Endodermal cell (in vitro differentiated cells): ENCODE measurements at regions not wholly inside any gene's neighbourhood (a gene's known extent, or its start where the extent isn't known, plus 50 kb on each side); places are given as distances from the start of the nearest gene placed in this dataset.
"Not testable (repeated sequence)": the region's sequence is repeated elsewhere in the genome, so short reads cannot be mapped to it uniquely, and the experiment has no call there.

Experiments used
- DNase-seq: peaks from one replicate; pipeline ENCODE4 v3.0.0-alpha.2; 2017
- H3K27ac ChIP-seq: 2 replicates; pipeline ENCODE4 v1.5.1; 2013; ENCODE audit warnings: mild to moderate bottlenecking, low read depth, low read length, moderate library complexity
- H3K27me3 ChIP-seq: 2 replicates; pipeline ENCODE4 v1.6.1; 2013; ENCODE audit warnings: mild to moderate bottlenecking, low read length, moderate library complexity; ENCODE audit not compliant: insufficient read depth, control insufficient read depth, poor library complexity, severe bottlenecking
- H3K36me3 ChIP-seq: 2 replicates; pipeline ENCODE4 v1.7.0; 2013; ENCODE audit warnings: mild to moderate bottlenecking, low read length, moderate library complexity; ENCODE audit not compliant: control insufficient read depth, insufficient read depth
- H3K4me1 ChIP-seq: one replicate; pipeline ENCODE4 v1.7.0; 2013; ENCODE audit warnings: low read length; ENCODE audit not compliant: control insufficient read depth, insufficient read depth
- H3K4me3 ChIP-seq: 2 replicates; pipeline ENCODE4 v1.5.1; 2013; ENCODE audit warnings: mild to moderate bottlenecking, low read length, moderate library complexity
- H3K9ac ChIP-seq: 2 replicates; pipeline ENCODE4 v1.6.1; 2013; ENCODE audit warnings: mild to moderate bottlenecking, low read length, moderate library complexity; ENCODE audit not compliant: poor library complexity, severe bottlenecking; ENCODE audit errors: extremely low read depth
- H3K9me3 ChIP-seq: 2 replicates; pipeline ENCODE4 v1.6.1; 2013; ENCODE audit warnings: mild to moderate bottlenecking, low read length, moderate library complexity; ENCODE audit not compliant: control insufficient read depth
- H3K27ac Mint-ChIP-seq: 2 replicates; pipeline ENCODE4 v1.8.0; 2020; ENCODE audit warnings: mixed read lengths
- H3K27me3 Mint-ChIP-seq: 2 replicates; pipeline ENCODE4 v1.8.0; 2021; ENCODE audit warnings: mild to moderate bottlenecking, mixed read lengths; ENCODE audit not compliant: insufficient read depth
- H3K36me3 Mint-ChIP-seq: 2 replicates; pipeline ENCODE4 v1.8.0; 2020; ENCODE audit warnings: low read depth, mixed read lengths
- H3K4me1 Mint-ChIP-seq: 2 replicates; pipeline ENCODE4 v1.8.0; 2020; ENCODE audit warnings: mixed read lengths
- H3K4me3 Mint-ChIP-seq: 2 replicates; pipeline ENCODE4 v1.8.0; 2020; ENCODE audit warnings: mild to moderate bottlenecking, moderate library complexity, mixed read lengths
- H3K9me3 Mint-ChIP-seq: 2 replicates; pipeline ENCODE4 v1.8.0; 2020; ENCODE audit warnings: mild to moderate bottlenecking, mixed read lengths
- WGBS, 2 experiments: methylation state at CpG; one replicate each; pipeline versions ENCODE4 v1.1.5 to v1.1.7; 2013; ENCODE audit warnings: missing lambda C conversion rate in 2 of 2, mixed read lengths in 1 of 2; ENCODE audit not compliant: insufficient coverage in 1 of 2, insufficient read length in 1 of 2; 5-methylcytosine and 5-hydroxymethylcytosine counted together
- TF ChIP-seq, protein P1 (sequence below): fragments of 200-600 bp; sonication (generic); conservative IDR thresholded peaks from 2 replicates; pipeline ENCODE4 v1.5.0; 2021; ENCODE audit warnings: antibody characterized with exemption, mild to moderate bottlenecking

DNA sequence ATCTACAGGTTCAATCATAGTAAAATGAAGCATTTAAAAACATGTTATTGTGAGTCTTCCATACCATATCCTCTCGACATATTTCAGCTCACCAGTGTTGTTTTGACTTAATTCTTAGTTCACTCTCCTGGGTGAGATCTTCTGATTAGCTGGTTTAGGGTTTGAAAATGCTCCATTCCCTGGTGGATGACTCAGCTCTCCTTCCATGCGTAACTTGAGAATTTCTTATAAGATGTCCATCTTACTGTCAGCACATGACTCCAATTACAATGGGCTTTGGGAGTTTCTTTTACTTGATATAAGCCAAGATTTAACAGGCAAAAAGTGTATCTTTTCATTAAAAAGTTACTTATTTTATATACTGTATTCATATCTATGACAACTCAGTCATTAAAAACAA lies 476.5 kb downstream of the BRINP3 start:
- TF ChIP-seq, protein P1, sequence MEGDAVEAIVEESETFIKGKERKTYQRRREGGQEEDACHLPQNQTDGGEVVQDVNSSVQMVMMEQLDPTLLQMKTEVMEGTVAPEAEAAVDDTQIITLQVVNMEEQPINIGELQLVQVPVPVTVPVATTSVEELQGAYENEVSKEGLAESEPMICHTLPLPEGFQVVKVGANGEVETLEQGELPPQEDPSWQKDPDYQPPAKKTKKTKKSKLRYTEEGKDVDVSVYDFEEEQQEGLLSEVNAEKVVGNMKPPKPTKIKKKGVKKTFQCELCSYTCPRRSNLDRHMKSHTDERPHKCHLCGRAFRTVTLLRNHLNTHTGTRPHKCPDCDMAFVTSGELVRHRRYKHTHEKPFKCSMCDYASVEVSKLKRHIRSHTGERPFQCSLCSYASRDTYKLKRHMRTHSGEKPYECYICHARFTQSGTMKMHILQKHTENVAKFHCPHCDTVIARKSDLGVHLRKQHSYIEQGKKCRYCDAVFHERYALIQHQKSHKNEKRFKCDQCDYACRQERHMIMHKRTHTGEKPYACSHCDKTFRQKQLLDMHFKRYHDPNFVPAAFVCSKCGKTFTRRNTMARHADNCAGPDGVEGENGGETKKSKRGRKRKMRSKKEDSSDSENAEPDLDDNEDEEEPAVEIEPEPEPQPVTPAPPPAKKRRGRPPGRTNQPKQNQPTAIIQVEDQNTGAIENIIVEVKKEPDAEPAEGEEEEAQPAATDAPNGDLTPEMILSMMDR: no peak
- WGBS, 2 experiments: 100% methylated on average over 2 of the region's 2 CpGs; no CpG with 5 or more reads in 1 of the 2 experiments

DNA sequence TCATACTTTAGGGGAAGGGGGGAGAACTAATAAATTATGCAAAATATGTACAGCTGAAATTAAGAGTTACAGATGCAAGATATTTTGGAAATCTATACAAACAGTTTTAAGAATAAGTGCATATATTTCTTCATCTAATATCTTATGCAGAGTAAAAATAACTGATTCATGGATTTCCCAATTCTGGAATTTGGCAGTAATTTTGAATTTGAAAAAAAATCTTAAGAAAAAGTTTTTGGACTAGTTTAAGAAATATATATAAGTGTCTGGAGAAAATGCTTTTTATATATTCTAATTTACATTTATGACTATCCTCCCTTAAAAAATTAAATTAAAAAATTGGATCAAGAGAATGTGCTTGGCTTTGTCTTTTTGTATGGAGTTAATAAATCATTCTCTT lies 474.3 kb downstream of the BRINP3 start:
- Mint-ChIP-seq H3K27ac (no peak overlapping the region), H3K4me3 (no peak overlapping the region), H3K27me3 (no peaks in the 10 kb centered on the region), H3K9me3 (no peaks in the 10 kb centered on the region), H3K36me3 (no peaks in the 10 kb centered on the region), H3K4me1 (peaks cover 11% of the 10 kb centered on the region)
- Histone ChIP-seq H3K27me3 (no peaks in the 10 kb centered on the region), H3K36me3 (no peaks in the 10 kb centered on the region), H3K27ac (no peak overlapping the region), H3K9me3 (no peaks in the 10 kb centered on the region), H3K4me3 (no peak overlapping the region), H3K4me1 (no peaks in the 10 kb centered on the region), H3K9ac (no peak overlapping the region)
- no peak for DNase-seq
- TF ChIP-seq, protein P1: no peak

More for the DNA sequence above, 476.5 kb downstream of the BRINP3 start:
- Mint-ChIP-seq H3K4me3 (no peak overlapping the region), H3K27me3 (no peaks in the 10 kb centered on the region), H3K9me3 (no peaks in the 10 kb centered on the region), H3K4me1 (peaks cover 11% of the 10 kb centered on the region), H3K27ac (no peak overlapping the region), H3K36me3 (no peaks in the 10 kb centered on the region)
- DNase-seq: no peak
- H3K4me3 ChIP-seq: no peak overlapping the region
- H3K27me3 ChIP-seq: no peaks in the 10 kb centered on the region
- H3K9ac ChIP-seq: no peak overlapping the region
- no peaks in the 10 kb centered on the region for H3K36me3 ChIP-seq
- no peak overlapping the region for H3K27ac ChIP-seq
- H3K9me3 ChIP-seq: no peaks in the 10 kb centered on the region
- H3K4me1 ChIP-seq: no peaks in the 10 kb centered on the region

DNA sequence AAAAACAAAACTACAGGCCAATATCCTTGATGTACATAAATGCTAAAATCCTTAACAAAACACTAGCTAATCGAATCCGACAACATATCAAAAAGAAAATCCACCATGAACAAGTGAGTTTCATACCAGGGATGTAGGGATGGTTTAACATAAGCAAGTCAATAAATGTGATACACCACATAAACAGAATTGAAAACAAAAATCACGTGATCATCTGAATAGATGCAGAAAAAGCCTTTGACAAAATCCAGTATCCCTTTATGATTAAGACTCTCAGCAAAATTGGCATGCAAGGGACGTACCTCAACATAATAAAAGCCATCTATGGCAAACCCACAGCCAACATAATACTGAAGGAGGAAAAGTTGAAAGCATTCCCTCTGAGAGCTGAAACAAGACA lies 466.1 kb downstream of the BRINP3 start:
- H3K27me3 Mint-ChIP-seq: no peaks in the 10 kb centered on the region
- Histone ChIP-seq H3K36me3 (no peaks in the 10 kb centered on the region), H3K27ac (no peak overlapping the region), H3K4me1 (no peaks in the 10 kb centered on the region), H3K9me3 (no peaks in the 10 kb centered on the region), H3K4me3 (no peak overlapping the region), H3K9ac (no peak overlapping the region), H3K27me3 (no peaks in the 10 kb centered on the region)
- no peaks in the 10 kb centered on the region for H3K36me3 Mint-ChIP-seq
- DNase-seq: no peak
- 80 to 90% methylated on average over 1 to 4 of the region's 4 CpGs for WGBS, 2 experiments
- no peaks in the 10 kb centered on the region for H3K4me1 Mint-ChIP-seq
- TF ChIP-seq, protein P1: no peak
- no peak overlapping the region for H3K4me3 Mint-ChIP-seq
- no peaks in the 10 kb centered on the region for H3K9me3 Mint-ChIP-seq
- H3K27ac Mint-ChIP-seq: no peak overlapping the region

DNA sequence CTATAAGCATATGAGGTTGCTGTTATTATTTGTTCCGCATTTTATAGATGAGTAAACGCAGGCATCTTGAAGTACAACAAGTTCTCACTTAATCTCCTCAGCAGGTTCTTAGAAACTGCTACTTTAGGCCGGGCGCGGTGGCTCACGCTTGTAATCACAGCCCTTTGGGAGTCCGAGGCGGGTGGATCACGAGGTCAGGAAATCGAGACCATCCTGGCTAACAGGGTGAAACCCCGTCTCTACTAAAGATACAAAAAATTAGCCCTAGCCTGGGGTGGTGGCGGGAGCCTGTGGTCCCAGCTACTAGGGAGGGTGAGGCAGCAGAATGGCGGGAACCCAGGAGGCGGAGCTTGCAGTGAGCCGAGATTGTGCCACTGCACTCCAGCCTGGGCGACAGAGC lies 458.5 kb downstream of the BRINP3 start:
- not testable (repeated sequence) for H3K4me1 ChIP-seq, H3K27me3 Mint-ChIP-seq, H3K9ac ChIP-seq, H3K4me3 Mint-ChIP-seq, H3K9me3 ChIP-seq, H3K9me3 Mint-ChIP-seq, H3K27ac ChIP-seq, H3K36me3 Mint-ChIP-seq, H3K27ac Mint-ChIP-seq, H3K4me1 Mint-ChIP-seq, DNase-seq, H3K27me3 ChIP-seq, H3K4me3 ChIP-seq, H3K36me3 ChIP-seq
- 90 to 94% methylated on average over 14 to 16 of the region's 16 CpGs for WGBS, 2 experiments
